Neural progenitor cell (in vitro differentiated cells): ENCODE measurements at regions not wholly inside any gene's neighbourhood (a gene's known extent, or its start where the extent isn't known, plus 50 kb on each side); places are given as distances from the start of the nearest gene placed in this dataset.

Source experiments
- CTCF ChIP-seq: fragments of 200-600 bp; sonication (generic); IDR thresholded peaks from 2 replicates; pipeline ENCODE4 v1.5.1; 2017; ENCODE audit warnings: antibody characterized with exemption, mild to moderate bottlenecking
- EZH2 ChIP-seq: fragments of 200-600 bp; sonication (generic); IDR thresholded peaks from 2 replicates; pipeline ENCODE4 v1.6.1; 2017; ENCODE audit warnings: antibody characterized with exemption, mild to moderate bottlenecking, moderate library complexity
- EZH2phosphoT487 ChIP-seq: fragments of 200-600 bp; sonication (generic); IDR thresholded peaks from 2 replicates; pipeline ENCODE4 v1.6.1; 2017; ENCODE audit warnings: antibody characterized with exemption

GRCh38 chr3:35408882-35409281 lies 230.4 kb upstream of the ARPP21 start:
- TF ChIP-seq CTCF (no peak), EZH2phosphoT487 (no peak), EZH2 (no peak)
